OCI-LY1 (cell line): ENCODE measurements at regions not wholly inside any gene's neighbourhood (a gene's known extent, or its start where the extent isn't known, plus 50 kb on each side); places are given as distances from the start of the nearest gene placed in this dataset.

Source experiments
- H2AFZ ChIP-seq: fragments of 200-600 bp; sonication (generic), shearing (Covaris generic); 2 replicates; pipeline ENCODE4 v1.6.0; 2014; ENCODE audit warnings: antibody characterized with exemption, mild to moderate bottlenecking, low read length
- H3F3A ChIP-seq: fragments of 200-600 bp; sonication (generic), shearing (Covaris generic); 2 replicates; pipeline ENCODE4 v1.6.0; 2014; ENCODE audit warnings: mild to moderate bottlenecking, antibody characterized with exemption, low read length, moderate library complexity; ENCODE audit not compliant: insufficient read depth
- H3K27ac ChIP-seq: fragments of 200-600 bp; sonication (generic); 2 replicates; pipeline ENCODE4 v1.5.1; 2014; ENCODE audit warnings: low read length, mixed run types, mild to moderate bottlenecking, low read depth; ENCODE audit not compliant: poor library complexity, severe bottlenecking
- H3K27me3 ChIP-seq: fragments of 200-600 bp; sonication (generic); 2 replicates; pipeline ENCODE4 v1.6.0; 2014; ENCODE audit warnings: antibody characterized with exemption, mild to moderate bottlenecking, low read length, moderate library complexity; ENCODE audit not compliant: insufficient read depth
- H3K36me3 ChIP-seq: fragments of 200-600 bp; sonication (generic); 2 replicates; pipeline ENCODE4 v1.6.1; 2014; ENCODE audit warnings: mild to moderate bottlenecking, antibody characterized with exemption, low read length, moderate library complexity, mixed read lengths; ENCODE audit not compliant: insufficient read depth
- H3K4me1 ChIP-seq: fragments of 200-600 bp; sonication (generic); 2 replicates; pipeline ENCODE4 v1.5.1; 2014; ENCODE audit warnings: mild to moderate bottlenecking, low read length, moderate library complexity; ENCODE audit not compliant: insufficient read depth, severe bottlenecking
- H3K4me2 ChIP-seq: fragments of 200-600 bp; sonication (generic), shearing (Covaris generic); 2 replicates; pipeline ENCODE4 v1.6.1; 2014; ENCODE audit warnings: low read length
- H3K4me3 ChIP-seq: fragments of 200-600 bp; sonication (generic); 2 replicates; pipeline ENCODE4 v1.5.1; 2014; ENCODE audit warnings: low read length, low read depth, mild to moderate bottlenecking, mixed read lengths; ENCODE audit not compliant: poor library complexity, severe bottlenecking
- H3K79me2 ChIP-seq: fragments of 200-600 bp; shearing (Covaris generic); 2 replicates; pipeline ENCODE4 v1.6.1; 2016; ENCODE audit warnings: mixed run types, low read length, mixed read lengths; ENCODE audit not compliant: insufficient read depth
- H3K9ac ChIP-seq: fragments of 200-600 bp; sonication (generic), shearing (Covaris generic); 2 replicates; pipeline ENCODE4 v1.6.1; 2014; ENCODE audit warnings: mild to moderate bottlenecking, low read length, mixed read lengths
- H3K9me2 ChIP-seq: fragments of 200-600 bp; sonication (generic), shearing (Covaris generic); 2 replicates; pipeline ENCODE4 v1.6.1; 2014; ENCODE audit warnings: low read depth, mild to moderate bottlenecking, low read length, mixed read lengths
- H3K9me3 ChIP-seq: fragments of 200-600 bp; shearing (Covaris generic); 2 replicates; pipeline ENCODE4 v1.6.1; 2014; ENCODE audit warnings: low read length, mixed read lengths
- H4K20me1 ChIP-seq: fragments of 200-600 bp; sonication (generic), shearing (Covaris generic); 2 replicates; pipeline ENCODE4 v1.6.0; 2016; ENCODE audit warnings: mild to moderate bottlenecking, low read length; ENCODE audit not compliant: insufficient read depth
- EZH2 ChIP-seq: fragments of 200-600 bp; sonication (generic), shearing (Covaris generic); IDR thresholded peaks from 2 replicates; pipeline ENCODE4 v1.8.0; 2017; ENCODE audit warnings: borderline replicate concordance, mixed run types, mild to moderate bottlenecking, antibody characterized with exemption, low read length, moderate library complexity, mixed read lengths
- TF ChIP-seq, protein P1 (sequence below): fragments of 200-600 bp; sonication (generic), shearing (Covaris generic); IDR thresholded peaks from 2 replicates; pipeline ENCODE4 v1.5.1; 2017; ENCODE audit warnings: mild to moderate bottlenecking, antibody characterized with exemption, low read length, moderate library complexity, mixed read lengths

DNA sequence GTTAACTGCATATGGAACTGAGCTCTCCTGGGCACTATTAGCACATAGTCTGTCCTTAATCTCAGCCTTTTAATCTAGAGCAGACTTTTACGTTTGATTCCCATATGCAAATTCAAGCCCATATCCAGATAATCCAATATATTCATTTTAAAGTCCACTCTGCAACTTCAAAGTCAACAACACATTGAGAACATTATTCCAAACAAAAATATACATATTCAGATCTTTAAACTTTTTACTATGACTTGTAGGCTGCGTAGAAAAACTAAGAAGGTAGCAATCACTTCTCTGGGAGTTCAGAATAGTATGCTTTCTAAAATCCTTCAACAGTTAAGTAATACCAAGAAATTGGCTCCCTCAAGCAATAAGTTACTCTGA is 499.4 kb downstream of the SPATA31D1 start:
- Histone ChIP-seq H3K4me2 (no peak overlapping the region), H3K4me1 (peaks cover 13% of the 10 kb centered on the region), H3K27me3 (no peaks in the 10 kb centered on the region; the same call in 1 of the 2 replicates), H3K4me3 (no peak overlapping the region), H4K20me1 (no peaks in the 10 kb centered on the region), H3K9ac (no peak overlapping the region), H3K9me3 (no peaks in the 10 kb centered on the region), H3K79me2 (no peaks in the 10 kb centered on the region), H3F3A (no peaks in the 10 kb centered on the region), H3K36me3 (no peaks in the 10 kb centered on the region), H3K9me2 (no peaks in the 10 kb centered on the region), H2AFZ (no peak overlapping the region), H3K27ac (no peak overlapping the region)
- TF ChIP-seq EZH2, result no peak
- TF ChIP-seq, protein P1, sequence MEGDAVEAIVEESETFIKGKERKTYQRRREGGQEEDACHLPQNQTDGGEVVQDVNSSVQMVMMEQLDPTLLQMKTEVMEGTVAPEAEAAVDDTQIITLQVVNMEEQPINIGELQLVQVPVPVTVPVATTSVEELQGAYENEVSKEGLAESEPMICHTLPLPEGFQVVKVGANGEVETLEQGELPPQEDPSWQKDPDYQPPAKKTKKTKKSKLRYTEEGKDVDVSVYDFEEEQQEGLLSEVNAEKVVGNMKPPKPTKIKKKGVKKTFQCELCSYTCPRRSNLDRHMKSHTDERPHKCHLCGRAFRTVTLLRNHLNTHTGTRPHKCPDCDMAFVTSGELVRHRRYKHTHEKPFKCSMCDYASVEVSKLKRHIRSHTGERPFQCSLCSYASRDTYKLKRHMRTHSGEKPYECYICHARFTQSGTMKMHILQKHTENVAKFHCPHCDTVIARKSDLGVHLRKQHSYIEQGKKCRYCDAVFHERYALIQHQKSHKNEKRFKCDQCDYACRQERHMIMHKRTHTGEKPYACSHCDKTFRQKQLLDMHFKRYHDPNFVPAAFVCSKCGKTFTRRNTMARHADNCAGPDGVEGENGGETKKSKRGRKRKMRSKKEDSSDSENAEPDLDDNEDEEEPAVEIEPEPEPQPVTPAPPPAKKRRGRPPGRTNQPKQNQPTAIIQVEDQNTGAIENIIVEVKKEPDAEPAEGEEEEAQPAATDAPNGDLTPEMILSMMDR, result no peak

DNA sequence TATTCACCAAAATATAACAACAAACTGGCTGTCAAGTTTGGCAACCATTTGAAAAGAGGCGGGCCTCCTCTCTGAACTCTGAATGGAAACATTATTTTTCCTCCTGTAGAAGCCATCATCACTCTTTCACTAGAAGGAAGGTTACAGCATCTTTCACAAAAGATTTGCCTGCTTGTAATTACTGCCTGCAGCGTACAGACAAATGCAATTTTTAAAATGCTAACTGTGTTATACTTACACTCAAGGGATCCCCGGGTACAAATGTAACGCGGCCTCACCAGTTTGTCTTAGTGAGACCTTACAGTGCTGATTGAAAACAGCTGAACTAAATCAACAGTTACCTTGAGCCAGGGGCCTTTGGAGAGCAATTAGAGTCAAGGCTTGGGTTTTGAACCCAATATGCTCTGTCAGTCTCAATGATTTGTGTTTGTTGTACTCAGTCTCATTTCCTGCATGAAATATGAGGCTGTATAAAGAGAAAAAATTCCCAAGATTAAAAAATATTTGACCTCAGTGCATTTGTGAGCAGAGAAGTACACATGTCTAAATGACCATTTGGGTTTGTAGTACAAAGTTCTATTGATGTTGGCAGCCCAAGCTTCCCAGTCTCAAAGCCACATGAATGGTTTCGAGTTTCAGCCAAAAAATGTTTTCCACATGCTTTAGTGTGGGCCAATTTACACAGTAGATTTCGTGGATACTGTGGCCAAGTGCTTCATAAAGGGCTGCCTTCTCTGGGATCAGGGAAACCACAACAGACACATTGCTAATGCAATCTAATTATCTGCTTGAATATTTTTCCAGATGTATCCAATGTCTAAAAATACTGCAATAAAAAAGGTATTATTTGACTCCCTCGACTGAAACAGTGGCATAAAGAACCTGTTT is 500.0 kb downstream of the SPATA31D1 start:
- no peaks in the 10 kb centered on the region for H3K79me2 ChIP-seq
- no peak overlapping the region for H3K4me3 ChIP-seq
- no peaks in the 10 kb centered on the region for H3K9me2 ChIP-seq
- no peaks in the 10 kb centered on the region for H3K36me3 ChIP-seq
- no peak overlapping the region for H3K4me2 ChIP-seq
- no peaks in the 10 kb centered on the region; the same call in 1 of the 2 replicates for H3K27me3 ChIP-seq
- H3K27ac ChIP-seq, result no peak overlapping the region
- no peak overlapping the region for H3K9ac ChIP-seq
- peaks cover 13% of the 10 kb centered on the region for H3K4me1 ChIP-seq
- H2AFZ ChIP-seq, result no peak overlapping the region
- H3K9me3 ChIP-seq, result no peaks in the 10 kb centered on the region
- H4K20me1 ChIP-seq, result no peaks in the 10 kb centered on the region
- no peaks in the 10 kb centered on the region for H3F3A ChIP-seq
- TF ChIP-seq, protein P1, result no peak
- no peak for TF ChIP-seq EZH2

DNA sequence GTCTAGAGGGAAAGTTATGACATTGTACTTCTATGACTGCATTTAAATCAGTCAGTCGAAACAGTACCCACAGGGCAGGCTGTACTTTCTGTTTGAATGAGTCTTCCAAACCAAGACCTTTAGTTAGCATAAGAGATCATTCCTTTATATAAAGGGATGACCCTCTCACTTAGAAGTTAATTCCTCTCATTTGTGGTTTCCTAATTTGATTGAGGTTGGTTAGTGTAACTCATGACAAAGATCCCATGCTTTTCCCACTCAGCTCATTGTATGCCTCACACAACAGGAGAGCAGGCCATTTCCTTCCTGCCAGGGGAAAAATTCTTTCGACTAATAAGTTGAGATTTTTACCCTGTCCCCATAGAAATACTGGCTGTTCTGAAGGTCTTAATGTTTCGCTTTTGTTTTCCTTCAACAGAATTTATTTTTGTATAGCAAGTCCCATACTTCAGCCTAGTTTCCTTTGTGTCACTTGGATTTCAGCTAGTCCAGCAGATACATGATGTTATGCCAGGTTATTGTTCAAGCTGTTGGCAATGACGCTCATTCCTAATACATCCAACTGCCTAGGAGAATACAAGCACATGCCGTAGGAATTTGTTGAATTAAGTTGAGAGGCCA is 500.7 kb downstream of the SPATA31D1 start:
- no peaks in the 10 kb centered on the region for H3K9me3 ChIP-seq
- H4K20me1 ChIP-seq, result no peaks in the 10 kb centered on the region
- H3K9me2 ChIP-seq, result no peaks in the 10 kb centered on the region
- no peaks in the 10 kb centered on the region; the same call in 1 of the 2 replicates for H3K27me3 ChIP-seq
- no peak overlapping the region for H3K9ac ChIP-seq
- H2AFZ ChIP-seq, result no peak overlapping the region
- H3K4me3 ChIP-seq, result no peak overlapping the region
- H3F3A ChIP-seq, result no peaks in the 10 kb centered on the region
- H3K4me1 ChIP-seq, result peaks cover 13% of the 10 kb centered on the region
- no peak overlapping the region for H3K4me2 ChIP-seq
- no peak for TF ChIP-seq EZH2
- TF ChIP-seq, protein P1, result no peak
- H3K27ac ChIP-seq, result no peak overlapping the region
- H3K36me3 ChIP-seq, result no peaks in the 10 kb centered on the region
- H3K79me2 ChIP-seq, result no peaks in the 10 kb centered on the region
